ENCODE measurements at regions not wholly inside any gene's neighbourhood (a gene's known extent, or its start where the extent isn't known, plus 50 kb on each side); places are given as distances from the start of the nearest gene placed in this dataset.

GRCh38 chr11:96925862-96926261 is 536.0 kb downstream of the JRKL start:
- no peak overlapping the region for H3K27ac ChIP-seq (ENCODE audit: low read length in 2 of 2)
- intact Hi-C loops (cut with micrococcal nuclease) = no loop called here
- H3K27me3 ChIP-seq (replicated peaks in 1 of 4; ENCODE audit: control extremely low read depth in 1 of 4, control insufficient read depth in 3 of 4, insufficient read depth in 4 of 4, low read length in 3 of 4) = no peaks in the 10 kb centered on the region
- Mint-ChIP-seq H3K27ac (no peak overlapping the region), H3K9me3 (ENCODE audit: insufficient read depth) (peaks cover 2% of the 10 kb centered on the region), H3K4me3 (no peak overlapping the region), H3K27me3 (no peaks in the 10 kb centered on the region), H3K4me1 (no peaks in the 10 kb centered on the region)
- ChIA-PET CTCF (no interaction called here), POLR2A (no interaction called here)
- DNase-seq (no peak), ATAC-seq (ENCODE audit: low read depth) (no peak)
- no peak overlapping the region for H3K4me3 ChIP-seq (ENCODE audit: control extremely low read depth in 1 of 5, extremely low read depth in 1 of 5, insufficient read depth in 1 of 5, low read depth in 2 of 5, low read length in 4 of 5)
- no peaks in the 10 kb centered on the region for H4K20me1 ChIP-seq (ENCODE audit: control insufficient read depth, insufficient read depth, low read length, poor library complexity, severe bottlenecking)
- H3K4me2 ChIP-seq (replicated peaks; ENCODE audit: low read depth, low read length, poor library complexity, severe bottlenecking) = no peak overlapping the region
- H3K9ac ChIP-seq (ENCODE audit: low read length) = no peak overlapping the region
- no peaks in the 10 kb centered on the region for H3K79me2 ChIP-seq (ENCODE audit: control insufficient read depth, insufficient read depth, low read length)
- H3K4me1 ChIP-seq (ENCODE audit: control insufficient read depth in 2 of 2, insufficient read depth in 2 of 2, low read length in 2 of 2) = no peaks in the 10 kb centered on the region
- no peaks in the 10 kb centered on the region for H3K36me3 ChIP-seq (replicated peaks in 1 of 2; ENCODE audit: control extremely low read depth in 1 of 2, control insufficient read depth in 1 of 2, extremely low read depth in 1 of 2, insufficient read depth in 2 of 2, low read length in 1 of 2)
- TF ChIP-seq CTCF (IDR thresholded peaks at IDR 0.05) (no peak), EZH2 (IDR thresholded peaks at IDR 0.05; ENCODE audit: borderline replicate concordance, insufficient read depth, low read depth, low read length, poor library complexity, severe bottlenecking) (no peak)
- H2AFZ ChIP-seq (ENCODE audit: insufficient read depth, low read depth, low read length, poor library complexity, severe bottlenecking) = no peak overlapping the region
- H3K9me3 ChIP-seq (ENCODE audit: control extremely low read depth in 1 of 3, control insufficient read depth in 2 of 3, insufficient read depth in 1 of 3, low read length in 2 of 3) = no peaks in the 10 kb centered on the region

GRCh38 chr11:96940227-96940626 is 550.4 kb downstream of the JRKL start:
- H3K9ac ChIP-seq (ENCODE audit: low read length) = no peak overlapping the region
- peaks cover 2% of the 10 kb centered on the region for H3K9me3 Mint-ChIP-seq (ENCODE audit: insufficient read depth)
- H3K36me3 ChIP-seq (replicated peaks in 1 of 2; ENCODE audit: control extremely low read depth in 1 of 2, control insufficient read depth in 1 of 2, extremely low read depth in 1 of 2, insufficient read depth in 2 of 2, low read length in 1 of 2) = no peaks in the 10 kb centered on the region
- no peaks in the 10 kb centered on the region for H3K27me3 ChIP-seq (replicated peaks in 1 of 4; ENCODE audit: control extremely low read depth in 1 of 4, control insufficient read depth in 3 of 4, insufficient read depth in 4 of 4, low read length in 3 of 4)
- no peak overlapping the region for H2AFZ ChIP-seq (ENCODE audit: insufficient read depth, low read depth, low read length, poor library complexity, severe bottlenecking)
- H3K79me2 ChIP-seq (ENCODE audit: control insufficient read depth, insufficient read depth, low read length) = no peaks in the 10 kb centered on the region
- CTCF ChIA-PET = no interaction called here
- DNase-seq = no peak
- H3K27me3 Mint-ChIP-seq = no peaks in the 10 kb centered on the region
- no peak overlapping the region for H3K27ac Mint-ChIP-seq
- no peak overlapping the region for H3K4me3 Mint-ChIP-seq
- H3K27ac ChIP-seq (ENCODE audit: low read length in 2 of 2) = no peak overlapping the region
- no peaks in the 10 kb centered on the region for H3K4me1 ChIP-seq (ENCODE audit: control insufficient read depth in 2 of 2, insufficient read depth in 2 of 2, low read length in 2 of 2)
- ATAC-seq (ENCODE audit: low read depth) = no peak
- TF ChIP-seq EZH2 (IDR thresholded peaks at IDR 0.05; ENCODE audit: borderline replicate concordance, insufficient read depth, low read depth, low read length, poor library complexity, severe bottlenecking) = no peak
- TF ChIP-seq CTCF (IDR thresholded peaks at IDR 0.05) = no peak
- POLR2A ChIA-PET = no interaction called here
- intact Hi-C loops (cut with micrococcal nuclease) = no loop called here
- H3K4me3 ChIP-seq (ENCODE audit: control extremely low read depth in 1 of 5, extremely low read depth in 1 of 5, insufficient read depth in 1 of 5, low read depth in 2 of 5, low read length in 4 of 5) = no peak overlapping the region
- H3K9me3 ChIP-seq (ENCODE audit: control extremely low read depth in 1 of 3, control insufficient read depth in 2 of 3, insufficient read depth in 1 of 3, low read length in 2 of 3) = peaks cover 0 to 4% (median 0%) of the 10 kb centered on the region in 3 donors
- no peaks in the 10 kb centered on the region for H3K4me1 Mint-ChIP-seq
- H3K4me2 ChIP-seq (replicated peaks; ENCODE audit: low read depth, low read length, poor library complexity, severe bottlenecking) = no peak overlapping the region
- no peaks in the 10 kb centered on the region for H4K20me1 ChIP-seq (ENCODE audit: control insufficient read depth, insufficient read depth, low read length, poor library complexity, severe bottlenecking)
